ENCODE measurements at regions not wholly inside any gene's neighbourhood (a gene's known extent, or its start where the extent isn't known, plus 50 kb on each side); places are given as distances from the start of the nearest gene placed in this dataset.

- TF ChIP-seq CTCF (IDR thresholded peaks at IDR 0.05) (no peak), POLR2A (IDR thresholded peaks at IDR 0.05) (no peak)
Observed at GRCh38 chr9:87307848-87308247, 189.8 kb upstream of the DAPK1 start.
